HL-60 (cell line): ENCODE measurements at regions not wholly inside any gene's neighbourhood (a gene's known extent, or its start where the extent isn't known, plus 50 kb on each side); places are given as distances from the start of the nearest gene placed in this dataset.

Source experiments
- DNase-seq, 2 experiments: peaks; one replicate each; pipeline ENCODE4 v3.0.0-alpha.2; 2010 to 2020; ENCODE audit warnings: low read depth in 1 of 2, low spot score in 1 of 2
- H3K27ac ChIP-seq: fragments of 250-450 bp; sonication (Bioruptor Pico); replicated peaks from 2 replicates; pipeline ENCODE4 v1.5.1; 2020; ENCODE audit warnings: mild to moderate bottlenecking, moderate library complexity
- H3K27me3 ChIP-seq: fragments of 250-450 bp; sonication (Bioruptor Pico); 2 replicates; pipeline ENCODE4 v1.5.1; 2021; ENCODE audit warnings: mild to moderate bottlenecking, moderate library complexity; ENCODE audit not compliant: insufficient read depth, poor library complexity, severe bottlenecking
- H3K4me3 ChIP-seq: replicated peaks from 2 replicates; pipeline ENCODE4 v1.5.1; 2011; ENCODE audit warnings: mild to moderate bottlenecking, control low read depth, low read length; ENCODE audit not compliant: insufficient read depth
- CTCF ChIP-seq: IDR thresholded peaks from one replicate; pipeline ENCODE4 v1.5.1; 2011; ENCODE audit warnings: low read length, control low read depth, inconsistent platforms; ENCODE audit not compliant: insufficient read depth
- GABPA ChIP-seq: IDR thresholded peaks from 2 replicates; pipeline ENCODE4 v1.6.1; 2012; ENCODE audit warnings: low read depth
- POLR2AphosphoS5 ChIP-seq: IDR thresholded peaks from 2 replicates; pipeline ENCODE4 v1.6.1; 2012; ENCODE audit warnings: low read depth
- REST ChIP-seq: IDR thresholded peaks from 2 replicates; pipeline ENCODE4 v1.6.1; 2012; ENCODE audit warnings: low read depth; ENCODE audit not compliant: insufficient replicate concordance
- SPI1 ChIP-seq: IDR thresholded peaks from 2 replicates; pipeline ENCODE4 v1.6.1; 2012; ENCODE audit warnings: low read depth, mild to moderate bottlenecking, borderline replicate concordance

DNA sequence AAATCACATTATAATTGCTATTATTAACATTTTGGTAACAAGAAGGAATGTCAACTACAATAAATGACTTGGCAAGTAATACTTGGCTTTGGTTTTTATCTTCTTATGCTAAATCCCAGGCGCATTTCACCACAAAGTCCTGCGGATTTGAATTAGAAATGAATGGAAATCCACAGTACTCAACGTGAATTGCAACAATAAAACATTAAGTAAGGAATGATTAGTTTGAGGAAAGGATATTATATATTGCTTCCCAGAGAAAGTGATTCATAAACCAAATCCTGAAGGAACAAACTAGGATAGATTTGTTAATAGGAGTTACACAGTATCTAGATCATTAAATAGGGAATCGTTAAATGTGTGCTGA is 1089.7 kb downstream of the TRHDE start:
- H3K27me3 ChIP-seq: no peaks in the 10 kb centered on the region
- TF ChIP-seq SPI1: no peak
- TF ChIP-seq CTCF: no peak
- no peak for TF ChIP-seq GABPA
- TF ChIP-seq POLR2AphosphoS5: no peak
- no peak for TF ChIP-seq REST
- DNase-seq: no peak
- H3K27ac ChIP-seq: no peak overlapping the region
- H3K4me3 ChIP-seq: no peak overlapping the region

DNA sequence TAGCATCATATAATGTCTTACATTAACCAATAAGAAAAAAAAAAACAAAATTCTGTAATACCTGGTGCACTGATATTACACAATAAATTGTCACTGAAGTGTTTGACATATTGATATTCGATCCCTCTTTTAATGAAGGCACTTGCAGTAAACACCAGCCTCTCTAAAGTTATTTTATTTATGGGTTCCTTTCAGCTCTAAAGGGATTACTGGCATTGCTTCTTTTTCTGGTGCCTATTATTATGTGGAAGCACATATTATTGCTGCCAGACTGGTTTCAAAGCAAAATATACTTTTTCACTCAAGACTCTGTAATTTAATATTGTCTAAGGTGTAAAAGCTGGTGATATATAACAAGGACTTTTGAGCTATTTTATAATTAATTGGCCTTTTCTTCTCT is 1090.5 kb downstream of the TRHDE start:
- H3K27me3 ChIP-seq: no peaks in the 10 kb centered on the region
- DNase-seq: no peak
- H3K27ac ChIP-seq: no peak overlapping the region
- no peak for TF ChIP-seq SPI1
- TF ChIP-seq CTCF: no peak
- no peak for TF ChIP-seq GABPA
- TF ChIP-seq POLR2AphosphoS5: no peak
- TF ChIP-seq REST: no peak
- H3K4me3 ChIP-seq: no peak overlapping the region

GRCh38 chr12:73372856-73373255 is 1100.7 kb downstream of the TRHDE start:
- TF ChIP-seq REST: no peak
- Histone ChIP-seq H3K27me3 (no peaks in the 10 kb centered on the region), H3K27ac (no peak overlapping the region), H3K4me3 (no peak overlapping the region)
- no peak for DNase-seq

DNA sequence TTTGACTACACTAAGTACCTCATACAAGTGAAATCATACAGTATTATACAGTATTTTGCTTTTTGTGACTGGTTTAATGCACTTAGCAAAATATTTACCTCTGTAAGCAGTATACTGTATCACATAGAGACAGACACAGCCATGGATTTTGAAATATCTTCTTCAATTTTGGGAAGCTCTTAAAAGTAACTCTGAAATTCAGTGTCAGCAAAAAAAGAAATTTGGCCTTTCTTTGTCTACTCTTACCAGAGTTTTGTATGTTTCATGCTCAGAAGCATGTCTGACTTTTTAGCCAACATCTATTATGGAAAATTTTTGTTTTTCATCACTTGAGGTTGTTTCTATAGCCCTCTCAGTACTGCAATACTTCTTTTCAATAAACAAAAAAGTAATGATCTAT is 1102.2 kb downstream of the TRHDE start:
- no peak for DNase-seq
- Histone ChIP-seq H3K27ac (no peak overlapping the region), H3K4me3 (no peak overlapping the region), H3K27me3 (no peaks in the 10 kb centered on the region)
- TF ChIP-seq GABPA: no peak
